ELF-1 (cell line): ENCODE measurements at regions not wholly inside any gene's neighbourhood (a gene's known extent, or its start where the extent isn't known, plus 50 kb on each side); places are given as distances from the start of the nearest gene placed in this dataset.

ENCODE experiments used
- DNase-seq: peaks from one replicate; pipeline ENCODE4 v3.0.0-alpha.2; 2016; ENCODE audit warnings: low read depth, low spot score

DNA sequence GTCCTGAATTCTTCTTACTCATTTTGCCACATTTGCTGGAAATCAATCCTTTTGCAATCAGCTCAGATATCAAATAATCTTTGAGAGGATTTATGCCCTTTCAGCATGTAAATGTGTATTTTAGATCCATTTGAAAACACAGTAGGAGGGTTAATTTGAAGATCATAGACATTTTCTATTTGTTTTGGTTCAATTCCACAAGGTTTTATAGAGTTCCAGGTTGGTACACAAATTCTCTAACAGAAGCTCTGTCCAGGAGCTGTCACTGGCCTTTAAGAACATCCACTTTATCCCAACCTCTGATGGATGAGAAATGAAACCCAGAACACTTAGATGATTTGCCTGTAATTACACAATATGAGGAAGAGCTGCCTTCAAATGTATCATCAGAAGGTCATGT is 157.3 kb upstream of the CHAC2 start:
- no peak for DNase-seq

DNA sequence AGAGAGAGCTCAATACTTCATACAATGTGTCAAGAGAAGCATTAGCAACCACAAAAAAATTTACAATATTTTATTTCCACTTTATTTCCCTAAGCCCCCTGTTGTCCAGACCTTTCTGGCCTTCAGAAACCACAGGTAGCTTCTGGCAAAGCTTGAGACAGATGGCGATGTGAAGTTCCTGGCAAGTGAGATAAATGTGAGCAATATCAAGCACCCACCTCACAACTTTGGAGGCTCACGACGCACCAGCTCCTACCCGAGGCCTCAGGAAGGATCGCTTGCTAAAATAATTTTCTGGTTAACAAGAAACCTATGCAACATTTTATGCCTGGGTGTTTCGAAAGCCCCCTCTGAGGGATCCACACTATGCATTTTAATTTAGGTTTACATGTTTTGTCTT is 158.1 kb upstream of the CHAC2 start:
- no peak for DNase-seq

DNA sequence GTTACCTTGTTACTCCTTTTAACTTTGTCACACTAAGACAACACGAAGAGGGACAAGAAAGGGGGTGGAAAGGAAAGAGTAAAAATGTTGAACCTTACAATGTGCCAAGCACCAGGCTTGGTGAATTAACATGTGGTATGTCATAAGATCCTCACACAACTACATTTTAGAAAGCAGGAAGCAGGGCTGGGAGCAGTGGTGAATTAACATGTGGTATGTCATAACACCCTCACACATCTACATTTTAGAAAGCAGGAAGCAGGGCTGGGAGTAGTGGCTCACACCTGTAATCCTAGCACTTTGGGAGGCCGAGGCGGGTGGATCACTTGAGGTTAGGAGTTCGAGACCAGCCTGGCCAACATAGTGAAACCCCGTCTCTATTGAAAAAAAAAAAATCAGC is 159.3 kb upstream of the CHAC2 start:
- no peak for DNase-seq

DNA sequence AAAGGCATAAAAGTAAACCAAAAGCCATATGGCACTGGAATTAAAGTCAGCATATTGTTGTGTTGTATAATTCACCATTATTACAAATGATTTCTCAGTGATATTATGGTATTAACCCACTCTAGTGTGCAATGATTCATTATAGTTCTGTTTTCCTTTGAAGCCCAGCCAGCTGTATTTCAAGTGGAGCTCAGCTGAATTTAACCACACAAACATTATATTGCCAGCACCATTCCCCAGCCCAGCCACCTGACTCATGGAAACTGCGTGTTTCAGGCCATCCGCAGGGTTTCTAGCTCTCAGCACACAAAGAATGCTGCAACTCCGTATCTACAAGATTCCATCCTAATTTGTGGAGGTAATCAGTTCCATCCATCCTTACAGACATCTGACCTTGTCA is 166.8 kb upstream of the CHAC2 start:
- DNase-seq = no peak

DNA sequence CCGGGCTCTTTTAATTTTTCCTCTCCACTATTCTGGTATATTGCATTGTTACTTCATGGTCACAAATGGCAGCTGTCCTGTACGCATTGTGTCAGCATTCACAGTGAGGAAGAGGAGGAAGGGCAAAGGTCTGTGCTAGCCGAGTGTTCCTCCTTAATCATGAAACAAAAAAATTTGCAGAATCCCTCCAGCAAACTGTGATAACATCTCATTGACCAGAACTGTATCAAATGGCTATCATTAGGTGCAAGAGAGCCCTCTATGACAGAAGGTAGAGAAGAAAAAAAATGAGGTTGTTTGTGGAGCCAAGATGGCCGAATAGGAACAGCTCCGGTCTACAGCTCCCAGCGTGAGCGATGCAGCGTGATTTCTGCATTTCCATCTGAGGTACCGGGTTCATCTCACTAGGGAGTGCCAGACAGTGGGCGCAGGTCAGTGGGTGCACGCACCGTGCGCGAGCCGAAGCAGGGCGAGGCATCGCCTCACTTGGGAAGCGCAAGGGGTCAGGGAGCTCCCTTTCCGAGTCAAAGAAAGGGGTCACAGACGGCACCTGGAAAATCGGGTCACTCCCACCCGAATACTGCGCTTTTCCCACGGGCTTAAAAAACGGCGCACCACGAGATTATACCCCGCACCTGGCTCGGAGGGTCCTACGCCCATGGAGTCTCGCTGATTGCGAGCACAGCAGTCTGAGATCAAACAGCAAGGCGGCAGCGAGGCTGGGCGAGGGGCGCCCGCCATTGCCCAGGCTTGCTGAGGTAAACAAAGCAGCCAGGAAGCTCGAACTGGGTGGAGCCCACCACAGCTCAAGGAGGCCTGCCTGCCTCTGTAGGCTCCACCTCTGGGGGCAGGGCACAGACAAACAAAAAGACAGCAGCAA is 180.6 kb upstream of the CHAC2 start:
- DNase-seq = peak; percentile 71

DNA sequence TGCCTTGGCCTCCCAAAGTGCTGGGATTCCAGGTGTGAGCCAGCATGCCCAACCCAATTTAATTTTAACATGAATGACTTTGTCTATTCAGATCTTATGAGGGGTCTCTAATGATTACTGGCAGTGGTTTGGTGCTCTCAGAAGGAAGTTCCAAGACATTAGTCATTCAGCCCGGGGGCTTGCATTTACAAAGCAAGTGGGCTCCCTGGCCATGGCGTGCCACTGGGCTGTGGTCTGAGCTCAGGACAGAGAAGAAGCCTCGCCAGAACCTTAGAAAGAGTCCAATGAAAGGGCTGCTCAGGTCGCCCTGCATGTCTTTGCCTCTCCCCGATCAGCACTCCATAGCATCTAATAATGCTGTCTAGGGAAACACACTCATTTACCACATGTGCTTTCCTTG is 182.6 kb upstream of the CHAC2 start:
- DNase-seq = peak; percentile 58

DNA sequence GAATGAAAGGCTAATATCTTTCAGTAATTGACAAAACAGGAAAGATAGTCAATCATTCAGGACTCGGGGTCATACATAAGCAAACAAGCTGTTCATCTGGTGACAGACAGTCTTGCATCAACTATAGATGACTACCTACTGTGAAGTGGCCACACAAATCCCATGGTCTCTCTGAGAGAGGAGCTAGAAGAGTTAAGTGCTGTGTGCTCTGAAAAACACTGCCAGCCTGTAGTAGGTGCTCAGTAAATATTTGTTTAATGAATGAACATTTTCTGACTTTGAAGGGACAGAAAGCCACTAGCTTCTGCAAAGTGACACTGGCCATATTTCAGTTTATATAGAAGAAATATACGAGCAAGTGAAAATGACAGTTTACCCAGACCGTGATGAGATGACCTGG is 184.0 kb upstream of the CHAC2 start:
- no peak for DNase-seq

DNA sequence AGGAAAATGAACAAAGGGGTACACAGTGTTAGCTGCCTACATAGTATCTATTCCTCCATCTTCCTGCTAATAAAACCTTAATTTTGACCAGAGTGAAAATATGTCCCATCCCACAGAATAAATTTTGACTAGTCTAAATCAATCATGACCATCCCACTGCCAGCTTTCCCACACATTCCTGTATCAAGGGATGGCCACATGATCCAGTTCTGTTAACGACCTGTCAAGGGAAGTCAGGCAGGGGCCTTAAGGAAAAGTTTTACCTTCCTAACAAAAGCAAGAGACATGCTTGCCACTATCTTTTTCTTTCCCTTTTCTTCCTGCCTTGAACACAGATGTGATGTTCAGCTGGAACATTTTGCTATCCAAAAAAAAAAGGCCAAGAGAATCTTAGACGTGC is 185.0 kb upstream of the CHAC2 start:
- no peak for DNase-seq

DNA sequence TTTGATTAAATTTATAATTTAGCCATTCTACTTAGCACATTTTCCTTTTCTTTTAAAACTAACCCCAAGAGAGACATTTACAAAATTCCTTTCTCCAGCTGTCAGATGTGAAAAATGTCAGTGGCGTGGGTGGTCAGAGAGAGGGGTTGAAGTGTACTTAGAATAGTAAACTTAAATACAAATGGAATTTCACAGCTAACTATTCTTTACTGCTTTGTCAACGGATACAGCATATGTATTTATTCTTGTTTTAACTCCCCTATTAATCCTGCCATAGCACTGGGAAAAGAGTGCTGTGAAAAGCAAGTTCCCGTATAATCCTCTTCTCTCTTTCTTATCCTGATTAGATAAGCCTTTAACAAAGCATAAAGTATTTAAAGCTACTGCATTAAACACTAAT is 191.4 kb upstream of the CHAC2 start:
- no peak for DNase-seq

DNA sequence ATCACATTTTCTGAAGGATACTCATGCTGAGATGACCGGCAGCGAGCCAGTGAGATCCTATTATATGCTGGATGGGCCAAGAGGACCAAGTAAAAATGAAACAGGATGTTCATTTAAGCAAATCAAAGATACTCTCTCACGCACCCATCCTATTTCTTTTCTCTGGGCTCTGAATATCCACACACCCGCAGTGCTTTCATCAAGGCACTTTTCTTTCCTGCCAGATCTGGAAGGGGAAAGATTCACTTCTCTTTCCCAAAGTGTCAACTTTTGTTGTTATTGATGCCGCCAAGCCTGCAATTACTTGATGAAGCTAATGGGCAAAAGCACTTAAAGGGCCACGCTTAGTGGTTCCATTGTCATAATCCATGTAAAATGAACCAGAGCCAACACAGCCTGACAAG is 191.9 kb upstream of the CHAC2 start:
- DNase-seq = no peak

DNA sequence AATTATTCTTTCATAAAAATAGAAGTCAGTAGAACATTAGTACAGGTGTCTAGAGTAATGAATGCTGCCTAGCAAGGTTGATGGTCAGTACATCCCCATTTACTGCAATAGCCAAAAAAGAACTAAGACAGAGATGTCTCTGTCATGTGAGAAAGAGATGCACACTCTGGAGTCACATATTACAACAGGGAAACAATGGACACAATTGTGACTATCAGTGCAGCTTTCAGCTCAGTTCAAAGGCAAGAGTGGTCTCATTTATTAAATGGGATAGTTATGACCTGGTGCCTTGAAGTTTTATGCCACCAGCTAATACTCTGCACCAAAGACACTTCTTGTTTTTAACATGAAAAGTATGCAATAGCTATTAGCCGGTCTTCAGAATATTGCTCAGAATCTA is 194.9 kb upstream of the CHAC2 start:
- no peak for DNase-seq

DNA sequence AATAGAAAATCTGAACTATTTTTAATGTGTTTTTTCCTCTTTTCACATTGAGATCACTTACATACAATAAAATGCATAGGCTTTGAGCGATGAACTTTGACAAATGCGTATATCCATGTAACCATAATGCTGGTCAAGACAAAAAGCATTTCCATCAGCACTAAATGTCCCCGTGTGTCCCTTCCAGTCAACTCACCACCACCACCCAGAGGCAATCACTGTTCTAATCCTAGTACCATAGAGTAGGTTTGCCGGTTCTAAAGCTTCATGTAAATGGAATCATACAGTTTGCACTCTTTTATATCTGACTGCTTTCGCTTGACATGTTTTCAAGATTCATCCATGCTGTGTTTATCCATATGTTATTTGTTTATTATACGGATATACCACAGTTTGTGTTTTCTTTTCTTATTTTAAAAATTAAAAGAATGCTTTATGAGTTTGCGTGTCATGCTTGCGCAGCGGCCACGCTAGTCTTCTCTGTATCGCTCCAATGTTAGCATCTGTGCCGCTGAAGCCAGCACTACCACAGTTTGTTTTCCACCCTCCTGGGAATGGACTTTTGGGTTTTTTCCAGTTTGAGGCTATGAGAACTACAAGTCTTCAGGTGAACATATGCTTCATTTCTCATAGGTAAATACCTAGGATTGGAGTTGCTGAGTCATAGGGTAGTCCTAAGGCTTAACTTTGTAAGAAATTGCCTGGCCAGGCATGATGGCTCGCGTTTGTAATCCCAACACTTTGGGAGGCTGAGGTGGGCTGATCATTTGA is 197.5 kb upstream of the CHAC2 start:
- DNase-seq = no peak

DNA sequence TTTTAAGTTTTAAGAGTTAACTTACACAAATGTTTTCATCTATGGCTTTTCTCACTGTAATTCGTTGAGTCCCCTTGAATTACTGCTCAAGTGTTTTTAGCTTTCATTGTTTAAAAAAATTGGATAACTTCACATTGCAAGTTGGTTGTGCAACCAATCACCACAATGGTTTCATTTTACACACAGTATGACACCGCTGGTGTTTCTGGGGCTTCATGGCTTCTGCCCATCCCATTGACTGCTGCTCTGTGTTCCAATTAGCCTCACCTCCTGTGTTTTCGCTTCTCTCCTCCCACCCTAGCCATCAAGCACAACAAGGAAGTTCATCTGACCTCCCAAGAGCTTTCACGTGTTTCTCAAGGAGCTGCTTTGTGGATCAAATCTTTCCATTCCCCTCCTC is 199.1 kb upstream of the CHAC2 start:
- no peak for DNase-seq

DNA sequence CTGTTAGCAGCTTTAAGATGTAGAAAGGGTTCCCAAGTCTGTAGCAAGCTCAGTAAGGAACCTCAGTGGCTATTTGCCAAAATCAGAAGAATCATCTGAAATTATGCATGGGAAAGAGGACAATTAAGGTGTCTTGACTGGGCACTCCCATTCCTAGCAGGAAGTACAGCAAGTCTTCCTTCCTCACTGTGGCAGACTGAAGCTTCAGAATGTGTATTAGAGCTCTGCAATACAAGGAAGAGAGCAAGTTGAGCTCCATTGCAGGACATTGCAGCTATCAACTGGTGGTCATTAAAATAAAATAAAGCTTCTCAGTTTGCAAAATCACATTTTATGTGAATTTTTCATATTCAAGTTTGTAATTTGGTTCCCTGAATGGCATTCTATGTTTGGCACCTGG is 200.5 kb upstream of the CHAC2 start:
- no peak for DNase-seq

DNA sequence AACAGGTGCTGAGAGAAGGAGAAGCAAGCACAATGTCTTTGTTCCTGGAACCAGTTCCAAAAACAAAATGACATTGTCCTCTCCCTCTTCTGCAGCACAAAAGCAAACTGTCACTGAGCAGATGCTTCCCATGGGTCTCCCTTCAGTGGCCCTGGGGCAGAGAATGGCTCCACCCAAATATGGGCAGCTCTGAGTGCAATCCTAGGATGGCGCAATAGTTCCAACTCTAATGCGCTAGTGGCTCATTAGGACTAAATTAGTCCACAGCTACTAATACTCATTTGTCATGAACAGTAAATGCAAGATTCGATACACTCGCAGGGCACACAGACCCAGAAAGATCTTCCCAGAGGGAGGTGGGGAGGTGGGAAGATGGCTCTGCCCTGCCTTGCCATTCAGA is 205.2 kb upstream of the CHAC2 start:
- DNase-seq = no peak

DNA sequence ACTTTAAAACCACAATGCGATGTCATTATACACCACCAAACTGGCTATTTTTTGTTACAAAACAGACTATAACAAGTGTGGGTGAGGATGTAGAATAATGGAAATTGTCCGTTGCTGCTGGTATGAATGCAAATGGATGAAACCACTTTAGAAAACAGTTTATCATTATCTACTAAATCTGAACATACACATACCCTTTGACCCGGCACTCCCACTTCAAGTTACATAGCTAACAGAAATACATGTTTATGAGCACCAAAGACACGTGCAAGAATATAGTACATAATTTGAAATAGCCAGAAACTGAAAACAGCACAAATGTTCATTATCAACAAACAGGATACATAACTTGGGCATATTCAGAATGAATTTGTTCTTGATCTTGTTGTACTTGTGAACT is 206.4 kb upstream of the CHAC2 start:
- no peak for DNase-seq

DNA sequence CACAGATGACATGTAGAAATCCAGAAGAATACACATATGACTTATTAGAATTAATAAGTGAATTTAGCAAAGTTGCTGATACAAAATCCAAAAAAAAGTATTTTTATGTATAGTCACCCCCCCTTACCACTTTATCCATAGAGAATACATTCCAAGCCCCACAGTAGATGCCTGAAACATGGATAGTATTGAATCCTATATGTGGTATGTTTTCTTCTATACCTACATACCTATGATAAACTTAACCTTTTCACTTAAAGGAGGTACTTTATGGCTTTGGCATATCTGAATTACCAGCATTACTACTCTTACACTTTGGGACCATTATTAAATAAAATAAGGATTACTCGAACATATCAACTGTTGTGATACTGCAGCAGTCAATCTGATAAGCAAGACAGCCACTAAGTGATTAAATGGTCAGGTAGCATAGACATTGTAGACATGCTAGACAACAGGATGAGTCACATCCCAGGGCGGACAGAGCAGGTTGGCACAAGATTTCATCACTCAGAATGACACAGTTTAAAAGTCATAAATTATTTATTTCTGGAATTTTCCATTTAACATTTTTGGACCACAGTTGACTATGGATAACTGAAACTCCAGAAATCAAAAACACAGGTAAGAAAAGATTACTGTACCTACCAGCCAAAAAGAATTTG is 208.2 kb upstream of the CHAC2 start:
- DNase-seq = no peak

DNA sequence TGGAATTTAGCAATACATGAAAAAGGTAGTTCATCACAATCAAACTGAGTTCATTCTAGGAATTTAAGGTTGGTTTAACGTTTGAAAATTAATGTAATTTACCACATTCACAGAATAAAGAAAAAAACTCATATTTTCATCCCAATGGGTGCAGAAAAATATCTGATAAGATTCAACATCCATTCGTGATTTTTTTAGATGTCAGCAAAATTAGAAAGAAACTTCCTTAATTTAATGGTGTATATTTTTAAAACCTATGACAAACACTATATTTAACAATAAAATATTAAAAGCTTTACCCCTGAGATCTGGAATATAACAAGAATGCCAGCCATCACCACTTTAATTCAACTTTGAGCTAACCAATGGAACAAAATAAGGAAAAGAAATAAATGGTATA is 208.7 kb upstream of the CHAC2 start:
- no peak for DNase-seq

DNA sequence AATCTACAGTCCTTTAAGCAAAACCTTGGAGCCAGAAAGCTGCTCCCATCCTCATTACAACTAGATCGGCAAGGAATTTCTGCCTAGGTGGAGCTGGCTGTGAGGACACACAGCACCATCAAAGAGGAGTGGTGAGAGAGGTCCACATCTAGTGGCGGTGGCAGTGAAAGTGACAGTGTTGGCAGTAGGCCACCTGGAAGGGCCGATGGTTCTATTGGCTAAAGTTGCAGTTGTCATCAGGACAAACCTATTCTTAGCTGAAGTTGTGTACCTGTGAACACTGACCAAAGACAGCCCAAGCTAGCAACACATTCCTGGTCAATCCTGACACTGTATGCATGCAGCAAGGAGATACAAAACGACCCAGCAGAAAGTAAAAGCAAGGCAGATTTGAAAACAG is 218.1 kb upstream of the CHAC2 start:
- no peak for DNase-seq

DNA sequence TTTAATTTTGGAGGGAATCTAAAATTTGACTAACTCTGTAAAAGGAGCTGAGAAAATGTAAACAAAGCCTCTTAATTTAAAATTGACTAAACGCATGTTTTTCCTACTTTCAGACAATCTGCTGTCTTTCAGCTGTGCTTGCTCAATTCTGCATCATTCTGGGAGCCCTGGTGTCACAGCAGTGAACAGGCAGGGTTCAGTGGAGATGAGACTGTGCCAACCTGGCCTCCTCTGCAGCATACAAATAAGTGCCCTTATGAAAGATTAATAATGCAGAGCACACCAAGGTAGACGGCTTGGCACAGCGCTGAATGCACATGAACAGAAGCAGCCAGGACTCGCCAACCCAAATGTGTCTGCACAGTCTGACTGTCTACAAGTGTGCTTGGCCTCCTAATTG is 222.0 kb upstream of the CHAC2 start:
- DNase-seq = no peak

DNA sequence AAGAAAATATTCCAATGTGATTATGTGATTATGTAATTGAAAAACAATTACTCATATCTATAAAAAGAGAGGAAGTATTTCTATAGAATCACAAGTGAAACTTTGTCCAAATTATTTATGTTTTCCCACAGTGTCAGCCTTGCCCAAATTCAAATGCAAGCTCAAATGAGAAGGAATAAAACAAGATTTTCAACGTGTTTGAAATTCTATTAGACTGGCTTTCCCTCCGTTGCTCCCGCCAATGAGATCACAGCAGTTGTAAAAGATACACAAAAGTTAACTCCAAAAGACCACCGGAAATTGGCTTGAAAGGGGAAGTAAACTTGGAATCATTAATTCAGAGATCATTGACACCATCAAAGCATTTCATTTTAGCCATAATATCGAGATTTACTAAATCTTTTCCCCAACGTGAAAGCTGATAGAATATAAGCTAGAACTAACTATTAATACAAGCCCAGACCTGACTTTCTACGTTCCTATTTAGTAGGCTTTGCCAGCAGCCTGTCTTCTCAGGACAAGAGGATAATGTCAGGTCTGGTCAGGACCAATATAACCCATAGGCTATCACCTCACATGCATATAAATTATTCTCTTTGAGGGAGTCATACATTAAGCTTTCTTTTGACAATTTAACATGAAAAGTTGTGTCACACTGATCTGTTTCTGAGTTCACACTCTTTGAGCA is 222.6 kb upstream of the CHAC2 start:
- DNase-seq = no peak

DNA sequence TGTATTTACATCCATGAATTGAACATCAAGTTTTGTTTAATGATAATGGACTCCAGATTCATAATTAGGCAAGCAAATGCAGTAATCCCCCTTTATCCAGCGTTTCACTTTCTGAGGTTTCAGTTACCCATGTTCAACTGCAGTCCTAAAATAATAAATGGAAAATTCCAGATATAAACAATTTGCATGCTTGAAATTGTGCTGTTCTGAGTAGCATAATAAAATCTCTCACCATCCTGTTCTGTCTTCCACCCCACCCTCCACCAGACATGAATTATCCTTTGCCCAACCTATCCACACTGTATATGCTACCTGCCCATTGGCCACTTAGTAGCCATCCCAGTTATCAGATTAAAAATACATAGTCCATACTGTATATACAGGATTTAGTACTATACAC is 224.5 kb upstream of the CHAC2 start:
- DNase-seq = no peak
